ENCODE measurements at regions not wholly inside any gene's neighbourhood (a gene's known extent, or its start where the extent isn't known, plus 50 kb on each side); places are given as distances from the start of the nearest gene placed in this dataset.
"Not testable (repeated sequence)": the region's sequence is repeated elsewhere in the genome, so short reads cannot be mapped to it uniquely, and the experiment has no call there.

DNA sequence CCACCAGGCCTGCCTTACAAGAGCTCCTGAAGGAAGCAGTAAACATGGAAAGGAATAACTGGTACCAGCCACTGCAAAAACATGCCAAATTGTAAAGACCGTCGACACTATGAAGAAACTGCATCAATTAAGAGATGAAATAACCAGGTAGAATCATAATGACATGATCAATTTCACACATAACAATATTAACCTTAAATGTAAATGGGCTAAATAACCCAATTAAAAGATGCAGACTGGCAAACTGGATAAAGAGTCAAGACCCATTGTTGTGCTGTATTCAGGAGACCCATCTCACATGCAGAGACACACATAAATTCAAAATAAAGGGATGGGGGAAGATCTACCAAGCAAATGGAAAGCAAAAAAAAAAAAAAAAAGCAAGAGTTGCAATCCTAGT, 179.0 kb upstream of the ETV3 start:
- H3K4me3 ChIP-seq (ENCODE audit: low read depth, low read length); H3K36me3 ChIP-seq (ENCODE audit: insufficient read depth); DNase-seq (ENCODE audit: extremely low spot score); H3K27ac ChIP-seq (ENCODE audit: low read depth); H3K4me1 ChIP-seq (ENCODE audit: insufficient read depth): not testable (repeated sequence)
- WGBS: 93% methylated on average over 2 of the region's 2 CpGs

DNA sequence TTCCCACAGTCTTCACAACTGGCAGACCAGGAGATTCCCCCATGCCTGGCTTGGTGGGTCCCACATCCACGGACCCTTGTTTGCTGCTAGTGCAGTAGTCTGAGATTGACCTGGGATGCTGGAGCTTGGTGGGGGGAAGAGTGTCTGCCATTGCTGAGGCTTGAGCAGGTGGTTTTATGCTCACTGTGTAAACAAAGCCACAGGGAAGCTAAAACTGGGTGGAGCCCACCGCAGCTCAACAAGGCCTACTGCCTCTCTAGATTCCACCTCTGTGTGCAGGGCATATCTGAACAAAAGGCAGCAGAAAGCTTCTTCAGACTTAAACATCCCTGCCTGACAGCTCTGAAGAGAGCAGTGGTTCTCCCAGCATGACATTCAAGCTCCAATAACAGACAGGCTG, 177.3 kb upstream of the ETV3 start:
- no peak for DNase-seq (ENCODE audit: extremely low spot score)
- WGBS: 83% methylated on average over 2 of the region's 2 CpGs
- no peak overlapping the region for H3K27ac ChIP-seq (ENCODE audit: low read depth)
- H3K4me1 ChIP-seq (ENCODE audit: insufficient read depth): no peaks in the 10 kb centered on the region
- no peaks in the 10 kb centered on the region for H3K36me3 ChIP-seq (ENCODE audit: insufficient read depth)
- no peak overlapping the region for H3K4me3 ChIP-seq (ENCODE audit: low read depth, low read length)

DNA sequence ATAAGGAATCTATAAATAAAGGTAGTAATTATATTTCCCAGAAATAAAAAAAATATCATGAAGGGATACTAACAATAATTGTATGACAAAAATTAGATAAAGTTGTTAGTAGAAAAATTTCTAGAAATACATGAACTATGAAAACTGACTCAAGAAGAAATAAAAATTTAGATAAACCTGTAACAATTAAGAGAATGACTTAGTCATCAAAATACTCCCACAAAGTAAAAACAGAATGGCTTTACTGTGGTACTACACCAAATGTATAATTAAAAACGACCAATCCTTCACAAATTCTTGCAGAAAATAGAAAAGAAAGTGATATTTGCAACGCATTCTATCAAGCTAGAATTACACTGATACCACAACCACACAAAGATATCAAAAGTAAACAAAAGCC, 176.2 kb upstream of the ETV3 start:
- no peak for DNase-seq (ENCODE audit: extremely low spot score)
- no peaks in the 10 kb centered on the region for H3K4me1 ChIP-seq (ENCODE audit: insufficient read depth)
- H3K36me3 ChIP-seq (ENCODE audit: insufficient read depth): no peaks in the 10 kb centered on the region
- H3K4me3 ChIP-seq (ENCODE audit: low read depth, low read length): no peak overlapping the region
- WGBS: 69% methylated on average over 2 of the region's 2 CpGs
- no peak overlapping the region for H3K27ac ChIP-seq (ENCODE audit: low read depth)

DNA sequence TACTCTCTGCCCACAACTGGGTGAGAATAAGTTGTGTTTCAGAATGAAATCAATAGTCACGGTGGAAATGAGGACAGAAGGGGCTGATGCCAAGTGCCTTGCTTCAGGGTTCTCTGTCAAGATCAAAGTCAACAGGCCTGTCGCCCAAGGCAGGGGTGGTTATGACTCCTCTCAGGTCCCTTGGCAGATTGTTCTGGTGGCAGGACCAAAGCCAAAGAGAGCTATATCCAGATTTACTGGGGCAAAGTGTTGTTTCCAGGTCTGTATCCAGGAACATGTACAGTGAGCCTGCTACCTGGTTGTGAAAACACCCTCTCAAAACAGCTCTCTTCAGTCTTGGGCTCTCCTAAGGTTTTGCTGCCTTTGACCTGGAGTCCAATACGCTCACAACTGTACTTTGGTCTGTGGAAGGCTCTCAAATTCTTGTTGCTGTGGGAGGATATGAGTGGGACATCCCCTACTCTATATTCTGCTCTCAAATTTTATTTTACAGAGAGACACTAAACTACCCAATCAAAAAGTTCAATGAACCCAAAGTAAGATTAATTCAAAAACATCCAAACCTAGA, 175.1 kb upstream of the ETV3 start:
- WGBS: 87% methylated on average over 3 of the region's 3 CpGs
- Histone ChIP-seq H3K36me3 (ENCODE audit: insufficient read depth) (no peaks in the 10 kb centered on the region), H3K27ac (ENCODE audit: low read depth) (no peak overlapping the region), H3K4me1 (ENCODE audit: insufficient read depth) (no peaks in the 10 kb centered on the region), H3K4me3 (ENCODE audit: low read depth, low read length) (no peak overlapping the region)
- no peak for DNase-seq (ENCODE audit: extremely low spot score)

DNA sequence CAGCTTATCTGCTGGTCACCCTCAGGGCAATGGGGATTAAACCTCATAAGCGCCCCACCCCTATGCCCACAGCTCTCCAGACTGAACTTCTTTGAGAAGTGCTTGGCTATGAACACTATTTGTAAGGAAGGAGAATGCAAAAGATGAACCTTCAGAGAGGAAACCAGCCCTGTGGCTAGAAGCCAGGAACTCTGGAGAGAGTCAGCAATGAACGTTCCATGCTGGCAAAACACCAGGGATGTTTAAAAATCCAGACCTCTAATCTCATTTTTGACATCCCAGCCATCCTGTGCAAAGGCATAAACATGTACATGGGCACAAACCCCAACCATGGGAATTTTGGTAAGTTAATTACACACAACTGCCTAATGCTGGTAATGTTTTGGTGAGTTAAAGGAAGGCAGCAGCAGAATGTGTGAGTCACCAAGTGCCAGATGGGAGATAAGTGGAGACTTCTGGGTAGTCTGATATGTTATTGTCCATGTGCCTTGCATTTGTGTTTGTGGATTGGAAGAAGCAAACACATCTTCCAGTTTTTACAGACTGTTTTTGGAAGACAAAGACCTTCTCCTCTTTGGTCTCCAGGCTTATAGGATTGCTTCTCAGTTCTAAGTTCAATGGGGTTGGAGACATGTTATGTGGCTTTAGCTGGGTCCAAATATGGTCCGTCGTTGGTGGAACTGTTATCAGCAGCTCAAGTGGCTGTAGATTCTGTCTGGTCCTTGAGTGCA, 174.1 kb upstream of the ETV3 start:
- 60% methylated on average over 4 of the region's 4 CpGs for WGBS
- no peak overlapping the region for H3K4me3 ChIP-seq (ENCODE audit: low read depth, low read length)
- no peak overlapping the region for H3K27ac ChIP-seq (ENCODE audit: low read depth)

DNA sequence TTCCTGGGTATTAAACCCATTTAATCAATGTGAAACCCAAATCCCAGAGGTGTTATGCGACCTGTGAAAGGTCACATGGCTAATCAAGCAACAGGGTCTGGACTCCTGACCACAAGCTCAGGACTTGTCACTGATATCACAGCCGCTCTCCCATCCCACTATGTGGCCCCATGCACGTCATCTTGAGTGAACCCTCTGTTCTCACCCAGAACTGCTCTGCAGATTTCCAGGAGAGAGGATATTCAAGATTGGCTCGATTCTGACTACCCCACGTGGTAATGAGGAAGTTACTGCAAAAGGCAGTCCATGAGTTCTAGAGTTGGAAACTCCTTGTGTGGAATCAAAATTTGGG, 173.5 kb upstream of the ETV3 start:
- Histone ChIP-seq H3K4me3 (ENCODE audit: low read depth, low read length) (no peak overlapping the region), H3K4me1 (ENCODE audit: insufficient read depth) (no peaks in the 10 kb centered on the region), H3K36me3 (ENCODE audit: insufficient read depth) (no peaks in the 10 kb centered on the region), H3K27ac (ENCODE audit: low read depth) (no peak overlapping the region)
- WGBS: 65% methylated on average over 5 of the region's 5 CpGs
- no peak for DNase-seq (ENCODE audit: extremely low spot score)

More for the DNA sequence above, 174.1 kb upstream of the ETV3 start:
- DNase-seq (ENCODE audit: extremely low spot score): no peak
- Histone ChIP-seq H3K36me3 (ENCODE audit: insufficient read depth) (no peaks in the 10 kb centered on the region), H3K4me1 (ENCODE audit: insufficient read depth) (no peaks in the 10 kb centered on the region)

DNA sequence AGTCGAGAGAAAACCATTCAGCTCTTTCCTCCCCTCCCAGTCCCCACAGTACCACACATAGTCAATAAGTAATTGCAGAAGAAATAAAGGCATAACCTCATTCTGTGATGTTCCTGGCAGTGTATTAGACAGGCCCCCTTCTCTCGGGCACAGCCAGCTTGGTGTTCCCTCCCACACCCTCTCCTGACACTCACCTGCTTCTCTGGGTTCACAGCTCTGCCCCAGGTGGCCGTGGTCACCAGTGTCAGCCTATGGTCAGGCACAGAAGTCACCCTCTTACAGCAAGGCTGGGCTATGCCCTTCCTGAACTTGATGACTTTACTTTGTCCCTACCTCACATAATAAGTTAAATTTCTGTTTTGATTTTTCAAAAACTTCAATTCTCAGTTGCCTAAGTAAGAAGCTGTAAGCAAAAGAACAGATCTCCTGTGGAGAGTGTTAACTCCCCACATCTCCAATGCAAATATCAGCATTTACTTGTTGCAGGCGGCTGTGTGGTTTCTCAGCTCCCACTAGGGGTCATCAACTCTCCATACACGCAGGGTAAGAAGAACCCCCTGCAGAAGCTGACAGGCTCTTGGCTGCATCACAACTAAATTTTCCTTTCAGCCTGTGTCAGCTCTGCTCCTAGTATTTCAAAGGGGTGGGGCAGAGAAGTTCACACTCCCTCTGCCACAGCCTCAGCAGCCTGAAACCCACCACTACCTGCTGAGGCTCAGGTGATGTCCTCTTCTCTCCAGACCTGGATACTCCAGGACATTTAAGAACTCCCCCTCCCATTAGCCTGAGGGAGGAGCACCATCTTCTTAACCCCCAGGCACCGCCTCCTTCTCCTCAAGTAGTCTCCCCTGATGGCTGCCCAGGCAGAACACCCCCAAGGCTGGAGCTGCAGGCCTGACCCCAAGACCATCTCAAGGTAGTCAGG, 172.9 kb upstream of the ETV3 start:
- H3K4me3 ChIP-seq (ENCODE audit: low read depth, low read length); H3K4me1 ChIP-seq (ENCODE audit: insufficient read depth); H3K36me3 ChIP-seq (ENCODE audit: insufficient read depth); H3K27ac ChIP-seq (ENCODE audit: low read depth); DNase-seq (ENCODE audit: extremely low spot score): not testable (repeated sequence)
- WGBS: 51% methylated on average over 6 of the region's 6 CpGs

DNA sequence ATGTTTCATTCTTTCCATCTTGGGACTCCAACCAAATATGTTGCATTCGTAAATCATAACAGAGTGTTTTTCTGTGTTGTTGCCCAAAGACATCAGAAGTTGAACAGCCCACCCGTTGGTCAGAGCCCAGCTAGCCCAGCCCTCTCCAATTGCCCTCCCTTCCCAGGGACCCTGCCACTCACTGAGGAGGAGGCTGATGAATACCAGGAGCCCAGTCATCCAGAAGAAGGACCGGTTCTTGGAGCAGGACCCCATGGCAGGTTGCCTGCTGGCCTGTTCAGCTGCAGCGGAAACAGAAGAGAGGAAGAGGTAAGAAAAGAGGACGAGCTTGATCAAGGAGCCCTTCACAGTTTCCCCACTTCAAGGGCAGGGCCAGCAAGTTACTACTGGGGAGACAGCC, 172.2 kb upstream of the ETV3 start:
- no peaks in the 10 kb centered on the region for H3K4me1 ChIP-seq (ENCODE audit: insufficient read depth)
- H3K36me3 ChIP-seq (ENCODE audit: insufficient read depth): no peaks in the 10 kb centered on the region
- no peak overlapping the region for H3K4me3 ChIP-seq (ENCODE audit: low read depth, low read length)
- no peak for DNase-seq (ENCODE audit: extremely low spot score)
- 44% methylated on average over 5 of the region's 5 CpGs for WGBS
- no peak overlapping the region for H3K27ac ChIP-seq (ENCODE audit: low read depth)

DNA sequence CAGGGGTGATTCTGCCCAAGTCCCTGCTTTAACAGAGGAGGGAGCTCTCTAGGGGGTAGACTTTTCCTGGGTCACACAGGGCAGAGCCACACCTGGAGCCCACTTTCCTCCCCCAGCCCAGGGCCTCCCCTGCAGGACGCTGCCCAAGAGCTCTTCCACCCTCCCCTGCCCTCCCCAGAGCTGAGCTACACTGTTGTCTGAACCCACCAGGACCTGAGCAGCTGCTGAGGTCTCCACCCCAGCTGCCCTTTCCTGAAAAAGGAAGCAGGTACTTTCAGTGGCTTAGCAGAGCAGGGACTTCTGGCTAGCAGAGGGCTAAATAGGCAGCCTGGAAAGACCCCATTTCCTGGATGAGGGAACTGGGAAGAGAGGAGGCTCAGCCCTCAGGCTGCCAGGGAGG, 169.3 kb upstream of the ETV3 start:
- Histone ChIP-seq H3K4me3 (ENCODE audit: low read depth, low read length) (no peak overlapping the region), H3K27ac (ENCODE audit: low read depth) (no peak overlapping the region), H3K36me3 (ENCODE audit: insufficient read depth) (no peaks in the 10 kb centered on the region), H3K4me1 (ENCODE audit: insufficient read depth) (no peaks in the 10 kb centered on the region)
- no peak for DNase-seq (ENCODE audit: extremely low spot score)
- WGBS: 59% methylated on average over 1 of the region's 1 CpG

DNA sequence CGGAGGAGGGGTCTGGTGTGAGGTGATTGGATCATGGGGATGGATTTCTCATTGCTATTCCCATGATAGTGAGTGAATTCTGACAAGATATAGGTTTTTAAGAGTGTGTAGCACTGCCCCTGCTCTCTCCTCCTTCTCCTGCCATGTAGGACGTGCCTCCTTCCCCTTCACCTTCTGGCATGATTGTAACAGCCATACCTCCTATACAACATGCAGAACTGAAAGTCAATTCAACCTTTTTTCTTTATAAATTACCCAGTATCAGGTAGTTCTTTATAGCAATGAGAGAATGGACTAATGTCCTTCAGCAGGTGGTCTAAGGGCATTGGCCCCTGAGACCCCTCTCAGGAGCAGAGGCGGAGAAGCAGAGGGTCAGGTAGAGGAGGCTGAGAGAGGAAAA, 168.7 kb upstream of the ETV3 start:
- no peak for DNase-seq (ENCODE audit: extremely low spot score)
- whole genome bisulfite sequencing: 70% methylated on average over 3 of the region's 3 CpGs
- Histone ChIP-seq H3K36me3 (ENCODE audit: insufficient read depth) (no peaks in the 10 kb centered on the region), H3K27ac (ENCODE audit: low read depth) (no peak overlapping the region), H3K4me1 (ENCODE audit: insufficient read depth) (no peaks in the 10 kb centered on the region), H3K4me3 (ENCODE audit: low read depth, low read length) (no peak overlapping the region)

DNA sequence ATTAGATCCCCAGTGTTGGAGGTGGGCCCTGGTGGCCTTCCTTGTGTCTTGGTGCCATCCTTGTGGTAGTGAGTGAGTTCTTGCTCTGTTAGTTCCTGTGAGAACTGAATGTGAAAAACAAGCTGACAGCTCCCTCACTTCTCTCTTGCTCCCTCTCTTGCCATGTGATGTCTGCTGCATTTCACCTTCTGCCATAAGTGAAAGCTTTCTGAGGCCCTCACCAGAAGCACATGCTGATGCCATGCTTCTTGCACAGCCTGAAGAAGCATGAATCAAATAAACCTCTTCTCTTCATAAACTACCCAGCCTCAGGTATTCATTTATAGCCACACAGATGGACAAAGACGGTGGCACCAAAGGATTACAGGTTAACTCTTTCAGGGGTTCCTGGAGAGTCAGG, 166.1 kb upstream of the ETV3 start:
- Histone ChIP-seq H3K27ac (ENCODE audit: low read depth) (no peak overlapping the region), H3K36me3 (ENCODE audit: insufficient read depth) (no peaks in the 10 kb centered on the region), H3K4me3 (ENCODE audit: low read depth, low read length) (no peak overlapping the region), H3K4me1 (ENCODE audit: insufficient read depth) (no peaks in the 10 kb centered on the region)
- WGBS: 66% methylated on average over 1 of the region's 1 CpG
- no peak for DNase-seq (ENCODE audit: extremely low spot score)

DNA sequence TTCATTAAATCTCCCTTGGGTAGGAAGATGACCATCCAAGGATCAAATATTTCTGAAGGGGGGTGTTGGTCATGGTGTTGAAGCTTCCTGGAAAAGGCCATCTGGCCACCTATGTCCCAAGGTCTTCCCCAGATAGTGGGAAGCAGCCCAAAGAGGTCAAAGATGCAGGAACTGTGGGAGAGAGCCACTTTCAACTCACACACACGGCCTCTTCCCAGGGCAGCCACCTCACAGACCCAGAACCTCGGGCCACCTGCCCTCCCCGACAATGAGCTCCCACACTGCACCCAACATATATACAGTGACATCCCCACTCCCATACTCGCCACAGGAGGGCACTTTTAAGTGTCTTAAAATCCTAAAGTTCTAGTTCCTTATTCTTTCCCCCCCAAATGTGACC, 164.5 kb upstream of the ETV3 start:
- no peaks in the 10 kb centered on the region for H3K4me1 ChIP-seq (ENCODE audit: insufficient read depth)
- no peak for DNase-seq (ENCODE audit: extremely low spot score)
- no peak overlapping the region for H3K4me3 ChIP-seq (ENCODE audit: low read depth, low read length)
- H3K27ac ChIP-seq (ENCODE audit: low read depth): no peak overlapping the region
- H3K36me3 ChIP-seq (ENCODE audit: insufficient read depth): no peaks in the 10 kb centered on the region
- WGBS: 81% methylated on average over 4 of the region's 4 CpGs

DNA sequence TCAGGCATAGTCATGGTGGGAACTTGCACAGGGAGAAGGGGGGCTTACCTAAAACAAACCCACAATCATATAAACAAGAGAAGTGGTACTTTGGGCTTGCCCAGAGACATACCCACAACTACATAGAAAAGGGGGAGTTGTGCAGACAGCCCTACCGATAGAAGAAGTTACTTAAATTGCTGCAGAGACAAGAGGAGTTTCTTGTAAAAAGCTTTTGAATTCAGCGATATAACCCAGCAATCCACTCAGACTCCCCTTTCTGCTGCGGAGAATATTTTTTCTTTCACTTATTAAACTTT, 164.0 kb upstream of the ETV3 start:
- Histone ChIP-seq H3K36me3 (ENCODE audit: insufficient read depth) (no peaks in the 10 kb centered on the region), H3K4me3 (ENCODE audit: low read depth, low read length) (no peak overlapping the region), H3K4me1 (ENCODE audit: insufficient read depth) (no peaks in the 10 kb centered on the region), H3K27ac (ENCODE audit: low read depth) (no peak overlapping the region)
- DNase-seq (ENCODE audit: extremely low spot score): no peak
- WGBS: 69% methylated on average over 3 of the region's 3 CpGs

DNA sequence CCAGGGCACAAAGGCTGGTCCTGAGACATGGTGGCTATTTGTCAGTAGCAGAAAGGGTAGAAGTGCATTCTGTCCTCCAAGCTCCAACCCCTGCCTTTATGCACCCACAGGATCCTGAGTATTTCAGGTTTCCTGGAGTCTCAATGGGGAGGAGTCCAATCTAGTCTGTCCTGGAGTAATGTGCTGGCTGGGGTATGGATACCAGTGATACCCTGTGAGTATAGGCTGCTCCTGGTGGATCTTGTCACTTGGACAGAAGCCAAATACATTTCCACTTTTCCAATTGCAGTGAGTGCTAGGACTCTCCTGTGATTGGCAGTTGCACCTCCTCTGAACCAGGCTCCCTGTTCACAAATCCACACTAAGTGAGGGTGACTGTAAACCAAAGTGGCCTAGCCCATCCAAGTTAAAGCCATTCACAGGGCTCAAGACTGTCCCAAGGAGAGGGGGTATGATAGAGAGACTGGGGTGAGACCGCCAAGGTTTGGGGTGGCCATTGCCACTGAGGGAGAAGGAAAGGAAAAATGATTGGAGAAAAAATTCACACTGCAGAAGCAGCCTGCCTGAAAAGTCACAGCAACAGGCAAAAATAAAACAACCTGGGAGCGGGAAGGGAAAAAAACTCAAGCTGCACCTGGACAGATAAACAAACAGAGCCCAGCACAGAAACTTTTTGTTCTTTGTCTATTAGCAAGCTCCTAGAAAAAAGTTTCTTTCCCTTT, 163.4 kb upstream of the ETV3 start:
- WGBS: 80% methylated on average over 2 of the region's 2 CpGs
- no peaks in the 10 kb centered on the region for H3K4me1 ChIP-seq (ENCODE audit: insufficient read depth)
- no peak for DNase-seq (ENCODE audit: extremely low spot score)
- H3K36me3 ChIP-seq (ENCODE audit: insufficient read depth): no peaks in the 10 kb centered on the region
- H3K27ac ChIP-seq (ENCODE audit: low read depth): no peak overlapping the region
- no peak overlapping the region for H3K4me3 ChIP-seq (ENCODE audit: low read depth, low read length)

Measured in urinary bladder (tissue), 3 donors.